HG03457 (cell line): ENCODE measurements at regions not wholly inside any gene's neighbourhood (a gene's known extent, or its start where the extent isn't known, plus 50 kb on each side); places are given as distances from the start of the nearest gene placed in this dataset.
A peak's percentile ranks its signal among the peaks of the same experiment; 100 is the strongest.

Source experiments
- ATAC-seq: cut with Tn5 transposase; IDR thresholded peaks from one replicate; pipeline ENCODE4 v1.9.1; 2021; ENCODE audit warnings: moderate number of reproducible peaks; ENCODE audit not compliant: unreplicated experiment

DNA sequence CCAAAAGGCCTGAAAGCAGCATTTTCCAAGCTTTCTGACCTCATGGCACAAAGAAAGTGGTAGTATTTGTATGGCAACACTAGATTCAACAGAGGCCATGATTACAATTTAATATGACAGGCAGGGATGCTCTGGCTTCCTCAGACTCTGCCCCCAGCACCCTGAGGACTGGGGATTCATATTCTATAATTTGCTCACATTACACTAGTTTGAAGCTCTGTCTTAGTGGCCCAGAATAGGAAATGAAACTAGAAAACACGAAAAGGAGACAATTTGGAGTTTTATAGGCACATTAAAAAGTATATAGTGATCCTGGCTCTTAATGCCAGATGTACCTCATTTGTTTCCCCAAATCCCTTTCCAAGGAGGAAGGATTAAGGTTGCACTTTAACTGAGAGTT is 173.0 kb upstream of the STK17B start:
- ATAC-seq = no peak

DNA sequence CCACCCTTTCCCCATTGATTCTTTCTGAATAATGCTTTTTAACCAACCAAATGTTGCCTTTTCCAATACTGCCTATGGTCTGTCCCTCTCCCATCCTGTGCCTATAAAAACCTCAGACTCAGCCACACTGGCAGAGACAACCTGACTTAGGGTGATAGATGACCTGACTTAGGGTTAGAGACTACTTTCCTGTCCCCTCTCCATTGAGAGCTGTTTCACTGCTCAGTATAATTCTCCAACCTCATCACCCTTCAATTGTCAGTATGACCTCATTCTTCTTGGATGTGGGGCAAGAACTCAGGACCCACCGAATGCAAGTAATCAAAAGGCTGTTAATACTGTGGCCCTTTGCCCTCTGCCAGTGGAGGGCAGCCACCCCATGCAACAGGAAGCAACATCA is 182.3 kb upstream of the STK17B start:
- ATAC-seq = no peak

DNA sequence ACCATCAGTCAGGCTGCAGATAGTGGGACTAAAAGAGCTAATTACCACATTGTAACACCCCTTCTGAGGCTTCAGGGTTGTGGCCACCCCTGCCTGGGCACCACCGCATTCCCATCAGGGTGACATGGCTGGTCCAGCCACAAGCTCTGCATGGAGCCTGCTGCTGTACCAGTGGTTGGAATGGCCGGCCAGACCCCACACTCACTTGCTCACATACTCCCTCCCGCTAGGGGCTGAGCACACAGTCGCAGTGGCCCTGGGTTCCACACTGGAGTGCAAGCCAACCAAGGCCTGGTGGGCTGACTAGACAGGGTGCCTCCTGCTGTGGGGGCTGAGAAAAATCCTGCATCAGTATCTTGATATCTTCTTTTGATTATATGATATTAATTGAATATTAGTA is 182.8 kb upstream of the STK17B start:
- no peak for ATAC-seq

DNA sequence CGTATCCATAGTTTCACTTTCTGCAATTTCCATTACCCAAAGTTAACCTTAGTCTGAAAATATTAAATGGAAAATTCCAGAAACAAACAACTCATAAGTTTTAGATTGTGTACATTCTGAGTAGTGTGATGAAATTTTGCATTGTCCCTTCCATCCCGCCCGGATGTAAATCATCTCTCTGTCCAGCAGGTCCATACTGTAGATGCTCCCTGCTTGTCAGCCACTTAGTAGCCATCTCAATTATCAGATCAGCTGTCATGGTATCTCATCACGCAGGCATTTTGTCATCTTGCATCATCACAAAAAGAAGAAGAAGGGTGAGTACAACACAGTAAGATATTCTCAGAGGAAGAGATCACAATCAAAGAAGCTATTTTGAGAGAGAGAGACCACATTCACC is 185.0 kb upstream of the STK17B start:
- ATAC-seq = no peak

DNA sequence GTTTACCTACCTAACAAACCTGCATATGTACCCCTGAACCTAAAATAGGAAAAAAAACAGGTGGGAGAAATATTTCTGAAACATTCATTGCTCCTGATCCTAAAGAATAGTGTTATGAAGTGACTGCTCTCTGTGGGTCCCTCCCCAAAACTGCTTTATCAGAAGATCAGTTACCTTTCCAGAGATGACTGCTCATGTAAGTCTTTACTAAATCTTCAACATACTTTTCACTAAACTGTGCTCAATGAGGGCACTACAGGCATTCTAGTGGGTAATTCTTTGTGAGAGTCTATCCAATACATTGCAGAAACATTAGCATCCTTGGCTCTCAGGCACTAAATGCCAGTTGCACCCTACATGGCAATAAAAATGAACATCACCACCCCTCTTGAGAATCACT is 189.3 kb upstream of the STK17B start:
- ATAC-seq = no peak

DNA sequence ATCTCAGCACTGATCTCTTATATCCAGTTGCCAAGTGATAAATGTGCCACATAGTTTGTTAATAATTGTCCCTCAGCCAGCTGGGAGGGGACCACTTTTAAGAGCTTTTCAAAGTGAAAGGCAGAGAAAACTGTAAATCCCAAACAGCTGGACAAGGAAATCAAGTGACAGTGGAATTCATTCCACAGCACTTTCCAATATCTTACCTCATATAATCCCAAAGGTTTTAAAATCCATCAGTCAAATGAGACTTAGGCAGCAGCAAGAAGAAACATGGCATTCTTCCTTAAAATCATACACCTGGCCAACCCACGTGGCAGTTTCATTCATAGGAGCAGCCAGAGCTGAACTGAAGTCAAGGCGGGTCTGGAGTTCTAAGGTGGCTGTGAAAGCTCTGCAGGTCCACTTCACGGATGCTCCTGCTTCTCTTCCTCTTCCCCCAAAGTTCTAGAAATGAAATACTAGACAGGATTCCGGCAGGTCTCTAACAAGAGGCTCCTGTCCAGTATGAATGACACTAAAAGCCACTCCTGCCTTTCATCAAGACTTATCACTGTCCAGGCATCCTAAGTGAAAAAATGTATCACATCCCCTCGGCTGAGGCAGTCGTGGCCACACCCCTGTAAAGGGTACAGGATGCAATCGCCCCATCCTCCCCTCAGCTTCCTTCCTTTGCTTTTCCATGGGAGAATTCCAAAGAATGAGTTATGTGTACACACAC is 190.4 kb upstream of the STK17B start:
- ATAC-seq = no peak

DNA sequence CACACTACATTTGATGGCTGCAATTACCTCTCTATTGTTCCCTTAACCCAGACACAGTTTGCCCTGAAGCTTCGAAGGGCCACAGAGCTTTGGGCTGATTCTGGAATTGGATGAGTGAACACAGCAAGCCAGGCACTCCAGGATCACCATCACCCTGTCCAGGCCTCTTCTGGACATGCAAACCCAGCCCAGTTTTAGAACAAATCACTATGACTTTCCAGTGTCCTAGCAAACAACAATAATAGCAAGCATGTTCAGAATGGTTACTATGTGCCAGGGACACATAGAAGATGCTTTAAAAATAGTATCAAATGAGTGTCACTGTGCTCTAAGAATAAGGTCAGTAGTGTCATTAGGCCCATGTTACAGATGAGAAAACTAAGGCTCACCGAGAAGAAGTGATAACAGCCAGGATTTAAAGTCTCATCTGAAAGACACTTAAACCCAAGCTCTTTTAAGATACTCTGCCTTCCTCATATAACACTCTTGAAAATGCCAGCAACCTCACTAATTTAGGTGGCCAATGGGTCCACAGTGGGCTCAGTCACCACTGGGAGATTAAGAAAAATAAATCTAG is 191.7 kb upstream of the STK17B start:
- no peak for ATAC-seq

DNA sequence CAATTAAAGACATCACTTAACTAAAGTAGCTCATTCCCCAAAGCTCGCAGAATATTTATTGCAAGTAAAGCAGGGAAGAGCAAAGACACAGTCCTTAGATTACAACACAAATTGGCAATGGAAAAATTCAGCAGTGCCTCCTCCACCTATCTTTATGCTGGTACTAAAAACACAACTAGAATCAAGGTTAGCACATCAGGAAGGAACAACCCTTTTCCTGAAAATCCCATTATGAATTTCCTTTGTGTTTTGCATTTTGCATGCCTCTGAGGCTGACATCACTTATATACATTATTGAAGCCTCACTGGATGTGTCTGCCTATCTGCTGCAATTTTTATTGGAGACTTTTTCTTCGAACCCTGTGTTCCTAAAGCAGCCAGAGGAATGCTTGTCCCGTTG is 193.8 kb upstream of the STK17B start:
- no peak for ATAC-seq

DNA sequence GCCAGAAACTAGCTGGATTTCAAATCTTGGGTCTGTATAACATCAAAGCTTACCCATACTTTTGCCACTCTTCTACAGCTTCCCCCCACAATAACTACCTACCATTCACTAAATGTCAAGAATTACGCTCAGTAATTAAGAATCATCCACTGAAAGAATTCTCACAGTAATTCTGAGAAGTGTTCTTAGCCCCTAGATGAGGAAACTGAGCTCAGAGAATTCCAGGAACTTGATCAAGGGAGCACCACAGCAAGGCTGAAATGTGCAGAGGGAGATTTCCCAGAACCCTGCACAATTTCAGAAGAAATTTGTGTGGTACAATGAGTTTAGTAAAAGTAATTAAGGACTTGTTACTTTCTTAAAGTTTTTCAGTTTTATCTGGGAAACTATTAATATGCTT is 194.5 kb upstream of the STK17B start:
- ATAC-seq = no peak

DNA sequence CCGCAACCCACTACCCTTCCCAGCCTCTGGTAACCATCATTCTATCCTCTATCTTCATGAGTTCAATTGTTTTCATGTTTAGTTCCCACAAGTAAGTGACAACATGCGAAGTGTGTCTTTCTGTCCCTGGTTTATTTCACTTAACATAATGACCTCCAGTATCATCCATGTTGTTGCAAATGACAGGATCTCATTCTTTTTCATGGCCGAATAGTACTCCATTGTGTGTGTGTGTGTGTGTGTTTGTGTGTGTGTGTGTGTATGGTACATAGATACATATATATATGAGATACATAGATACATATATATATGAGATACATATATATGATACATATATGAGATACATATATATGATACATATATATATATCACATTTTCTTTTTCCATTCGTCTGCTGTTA is 196.3 kb upstream of the STK17B start:
- no peak for ATAC-seq

DNA sequence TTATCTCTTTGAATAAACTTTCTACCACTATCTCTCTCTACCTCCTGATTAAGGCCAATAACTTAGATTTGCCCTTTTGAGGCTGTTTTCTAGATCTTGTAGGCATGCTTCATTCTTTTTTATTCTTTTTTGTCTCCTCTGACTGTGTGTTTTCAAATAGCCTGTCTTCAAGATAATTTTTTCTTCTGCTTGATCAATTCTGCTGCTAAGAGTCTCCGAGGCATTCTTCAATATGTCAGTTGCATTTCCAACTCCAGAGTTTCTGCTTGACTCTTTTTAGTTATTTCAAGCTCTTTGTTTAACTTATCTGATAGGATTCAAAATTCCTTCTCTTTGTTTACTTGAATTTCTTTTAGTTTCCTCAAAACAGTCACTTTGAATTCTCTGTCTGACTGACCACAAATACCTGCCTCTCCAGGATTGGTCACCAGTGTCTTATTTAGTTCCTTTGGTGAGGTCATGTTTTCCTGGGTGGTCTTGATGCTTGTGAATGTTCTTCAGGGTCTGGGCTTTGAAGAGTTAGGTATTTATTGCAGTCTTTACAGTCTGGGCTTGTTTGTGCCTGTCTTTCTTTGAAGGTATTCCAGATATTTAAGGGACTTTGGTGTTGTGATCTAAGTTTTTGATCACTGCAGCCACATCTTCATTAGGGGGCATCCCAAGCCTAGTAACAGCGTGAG is 197.3 kb upstream of the STK17B start:
- ATAC-seq = no peak

DNA sequence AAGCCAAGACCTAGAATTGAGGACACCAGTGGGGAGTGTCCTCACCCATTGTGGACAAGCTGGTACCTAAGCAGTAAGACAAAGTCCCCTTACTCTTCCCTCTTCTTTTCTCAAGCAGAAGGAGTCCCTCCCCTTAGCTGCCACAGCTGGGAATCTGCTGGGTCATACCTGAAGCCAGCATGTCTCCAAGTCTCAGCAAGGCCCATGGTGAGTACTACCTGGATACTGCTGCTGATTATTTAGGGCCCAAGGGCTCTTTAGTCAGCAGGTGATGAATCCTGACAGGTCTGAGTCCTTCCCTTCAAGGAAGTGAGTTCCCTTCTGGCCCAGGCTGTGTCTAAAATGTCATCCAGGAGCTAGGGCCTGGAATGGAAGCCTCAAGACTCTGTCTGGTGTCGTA is 198.6 kb upstream of the STK17B start:
- no peak for ATAC-seq

DNA sequence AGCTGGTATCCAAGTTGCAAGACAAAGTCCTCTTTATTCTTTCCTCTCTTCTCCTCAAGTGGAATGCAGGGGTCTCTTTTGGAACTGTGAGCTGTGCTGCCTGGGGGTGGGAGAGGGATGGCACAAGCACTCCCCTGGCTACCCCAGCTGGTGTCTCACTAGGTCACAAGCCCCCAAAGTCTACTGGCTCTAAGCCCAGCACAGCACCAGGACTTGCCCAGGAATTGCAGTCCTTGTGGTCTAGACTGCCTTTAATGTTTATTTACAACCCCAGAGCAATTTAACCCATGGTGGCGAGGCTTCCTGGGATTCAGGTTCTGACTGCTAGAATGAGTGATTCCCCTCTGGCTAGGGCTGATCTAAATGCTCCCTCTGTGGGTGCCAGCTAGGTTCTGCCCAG is 199.0 kb upstream of the STK17B start:
- ATAC-seq = no peak

DNA sequence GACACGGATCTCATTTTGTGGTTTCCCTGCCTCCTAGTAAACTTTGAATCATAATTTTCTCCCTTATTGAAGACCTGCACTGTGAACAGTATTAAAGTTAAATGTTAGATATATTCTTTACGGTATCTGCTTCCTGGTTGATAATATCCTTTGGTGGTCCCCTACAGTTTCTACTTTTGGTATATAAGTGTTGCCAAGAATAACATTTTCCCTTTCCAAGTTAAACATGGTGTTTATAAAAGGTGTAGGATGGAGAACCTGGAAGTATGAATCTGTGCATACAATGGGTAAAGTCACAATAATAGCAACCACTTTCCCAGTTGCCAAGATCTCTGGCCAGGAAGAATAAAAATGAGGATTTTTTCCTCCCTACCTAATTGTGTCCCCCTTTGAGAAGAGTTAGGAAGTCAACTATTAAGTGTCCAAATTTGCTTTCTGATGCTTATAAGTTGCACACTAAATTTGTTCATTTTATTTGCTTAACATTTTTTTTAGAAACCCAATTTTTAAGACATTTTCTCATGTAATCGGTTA is 201.0 kb upstream of the STK17B start:
- ATAC-seq = no peak

DNA sequence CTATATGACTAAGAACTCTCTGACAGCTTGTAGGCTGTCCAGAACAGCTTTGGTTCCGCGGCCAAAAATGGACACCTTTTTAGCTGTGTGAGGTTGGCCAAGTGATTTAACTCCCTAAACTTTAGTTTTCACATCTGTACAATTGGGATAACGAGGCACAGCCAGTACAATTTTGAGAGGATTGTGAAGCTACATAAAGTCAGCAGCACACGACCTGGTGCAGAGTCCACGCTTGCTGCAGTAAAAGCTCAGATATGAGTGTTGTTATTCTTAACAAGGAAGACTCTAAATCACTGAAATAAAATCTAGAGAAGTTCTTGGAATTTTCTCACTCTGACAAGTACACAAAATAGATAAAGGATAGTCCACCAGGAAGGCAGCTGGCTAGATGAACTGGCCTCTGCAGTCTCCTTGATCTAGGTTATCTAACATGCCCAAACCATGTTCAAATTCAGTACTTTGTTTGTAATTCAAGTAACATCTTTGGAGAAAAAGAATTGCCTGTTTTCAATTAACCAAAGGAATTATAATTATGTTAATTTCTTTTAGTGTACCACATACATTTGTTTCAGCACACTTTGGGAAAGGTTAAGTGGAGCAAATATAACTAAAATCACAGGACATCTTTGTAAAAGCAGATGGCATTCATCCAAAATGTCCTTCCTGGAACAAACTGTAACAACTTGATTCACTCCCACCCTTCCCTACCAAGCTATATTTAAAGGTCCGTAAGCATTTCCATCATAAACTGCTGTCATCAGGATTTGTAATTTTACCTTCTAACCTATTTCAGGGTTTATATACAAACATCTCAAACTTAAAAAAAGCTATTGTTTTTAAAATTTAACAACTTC is 201.7 kb upstream of the STK17B start:
- ATAC-seq = no peak

DNA sequence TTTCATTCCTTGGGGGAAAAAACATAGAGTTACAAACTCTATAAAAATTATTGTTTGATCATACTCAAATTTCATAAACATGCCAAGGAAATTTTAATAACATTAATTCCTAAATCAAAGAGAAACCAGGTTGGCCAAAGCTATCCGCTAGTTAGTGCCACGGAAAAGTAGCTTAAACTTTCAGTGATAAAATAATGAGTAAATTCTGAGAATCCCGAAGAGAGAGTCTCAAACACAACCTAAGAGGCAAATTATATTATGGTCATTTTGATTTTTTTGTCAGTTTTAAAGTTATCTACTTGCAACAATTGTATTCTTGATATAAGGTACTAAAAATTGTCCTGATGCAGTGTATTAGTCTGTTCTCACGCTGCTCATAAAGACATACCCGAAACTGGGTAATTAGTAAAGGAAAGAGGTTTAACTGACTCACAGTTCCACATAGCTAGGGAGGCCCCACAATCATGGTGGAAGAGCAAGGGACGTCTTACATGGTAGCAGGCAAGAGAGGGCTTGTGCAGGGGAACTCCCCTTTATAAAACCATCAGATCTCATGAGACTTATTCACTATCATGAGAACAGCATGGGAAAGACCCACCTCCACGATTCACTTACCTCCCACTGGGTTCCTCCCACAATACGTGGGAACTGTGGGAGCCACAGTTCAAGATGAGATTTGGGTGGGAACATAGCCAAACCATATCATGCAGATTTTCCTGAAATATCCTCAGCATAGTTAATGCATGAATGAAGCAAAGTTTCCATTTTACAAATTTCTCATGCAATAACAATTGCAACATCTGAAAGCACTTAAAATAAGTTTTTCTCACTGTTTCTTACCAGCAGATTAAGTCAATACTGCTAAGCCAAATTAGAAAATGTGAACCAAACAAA is 205.9 kb upstream of the STK17B start:
- ATAC-seq = peak; percentile 63

DNA sequence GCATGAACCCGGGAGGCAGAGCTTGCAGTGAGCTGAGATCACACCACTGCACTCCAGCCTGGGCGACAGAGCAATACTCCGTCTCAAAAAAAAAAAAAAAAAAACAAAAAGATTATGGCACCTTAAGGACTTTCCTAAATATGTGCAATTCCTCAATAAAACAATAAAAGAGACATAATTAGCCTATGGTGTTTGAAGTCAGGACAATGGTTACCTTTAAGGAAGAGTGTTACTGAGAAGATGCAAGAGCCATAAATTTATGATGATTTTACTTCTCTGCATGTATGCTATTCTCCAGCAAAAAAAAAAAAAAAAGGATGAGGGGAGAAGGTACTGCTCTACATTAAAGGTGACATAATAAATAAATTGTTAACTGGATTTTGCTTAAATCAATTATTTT is 208.2 kb upstream of the STK17B start:
- no peak for ATAC-seq

DNA sequence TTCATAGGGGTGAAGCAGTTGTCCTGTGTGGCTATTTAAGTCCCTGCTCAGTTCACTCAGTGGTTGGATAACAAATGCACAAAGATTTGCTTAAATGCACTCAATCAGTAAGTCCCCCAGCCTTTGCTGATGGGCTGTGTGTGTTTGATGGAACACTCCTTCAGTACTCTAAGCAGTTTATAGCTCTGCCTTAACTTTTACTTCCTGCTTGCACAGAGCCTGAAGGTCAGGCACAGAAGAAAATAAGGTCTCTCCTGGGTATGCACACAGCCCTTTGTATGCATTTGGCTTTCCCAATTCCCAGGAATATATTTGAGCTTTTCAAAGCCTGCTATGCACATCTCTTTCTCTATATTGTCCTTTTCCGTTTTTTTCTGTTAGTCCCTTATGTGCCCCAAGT is 208.7 kb upstream of the STK17B start:
- no peak for ATAC-seq

DNA sequence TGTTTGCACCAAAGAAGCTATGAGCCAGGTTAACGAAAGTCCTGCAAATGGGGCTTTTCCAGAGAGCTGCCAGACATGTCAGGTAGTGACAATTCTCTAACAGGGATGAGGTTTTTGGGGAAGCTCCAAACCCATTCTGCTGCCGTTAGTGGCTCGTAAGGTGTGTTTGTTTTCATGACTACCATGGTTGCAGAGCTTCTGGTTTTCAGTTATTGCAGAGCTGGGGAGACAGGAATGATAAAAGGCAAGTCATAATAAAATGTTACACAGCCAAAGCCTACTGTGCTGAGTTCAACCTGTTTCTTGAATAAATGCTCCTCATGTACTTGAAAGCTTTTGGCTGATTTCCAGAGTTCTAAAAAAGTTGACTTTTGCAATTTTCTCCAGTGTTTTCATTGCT is 209.2 kb upstream of the STK17B start:
- ATAC-seq = no peak

DNA sequence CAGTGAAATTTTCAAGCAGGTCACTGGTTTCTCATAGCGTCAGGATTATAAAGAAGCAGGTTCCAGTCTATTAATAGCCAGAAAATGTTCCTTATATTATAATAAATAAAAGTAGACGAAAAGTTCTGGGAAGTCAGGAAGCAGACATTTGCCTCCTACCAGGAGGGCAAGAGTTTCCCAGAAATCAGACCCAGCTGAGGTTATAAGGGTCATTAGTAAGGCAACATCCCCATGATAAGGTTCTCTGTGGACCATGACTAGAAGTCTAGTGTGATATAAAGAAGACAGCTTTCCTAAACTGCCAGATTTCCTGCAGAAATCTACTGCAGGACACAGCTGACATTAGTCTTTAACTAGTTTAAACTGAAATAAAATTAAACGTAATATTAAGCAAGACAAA is 210.1 kb upstream of the STK17B start:
- no peak for ATAC-seq
